Activated CD8-positive, alpha-beta memory T cell treated with anti-CD3 and anti-CD28 coated beads, Interleukin-2, amount 50 U/mL, for 1 hour (primary cell): ENCODE measurements at regions not wholly inside any gene's neighbourhood (a gene's known extent, or its start where the extent isn't known, plus 50 kb on each side); places are given as distances from the start of the nearest gene placed in this dataset.

Experiments used
- DNase-seq: peaks from one replicate; pipeline ENCODE4 v3.0.0-alpha.2; 2020; ENCODE audit errors: extremely low read depth

- no peak for DNase-seq
Observed at GRCh38 chr10:8596929-8597472, 542.5 kb downstream of the GATA3 start.

- no peak for DNase-seq
Observed at GRCh38 chr10:8600192-8600591, 545.7 kb downstream of the GATA3 start.

- no peak for DNase-seq
Observed at GRCh38 chr10:8602821-8603220, 548.3 kb downstream of the GATA3 start.

- no peak for DNase-seq
Observed at GRCh38 chr10:8614054-8614565, 559.6 kb downstream of the GATA3 start.

GRCh38 chr10:8615118-8615517 is 560.6 kb downstream of the GATA3 start:
- DNase-seq, result no peak

- no peak for DNase-seq
Observed at GRCh38 chr10:8616166-8616565, 561.7 kb downstream of the GATA3 start.

GRCh38 chr10:8617792-8618191 is 563.3 kb downstream of the GATA3 start:
- no peak for DNase-seq

- no peak for DNase-seq
Observed at GRCh38 chr10:8618834-8619233, 564.3 kb downstream of the GATA3 start.

- DNase-seq, result no peak
Observed at GRCh38 chr10:8628351-8628750, 573.9 kb downstream of the GATA3 start.

GRCh38 chr10:8633909-8634308 is 579.4 kb downstream of the GATA3 start:
- no peak for DNase-seq

GRCh38 chr10:8636371-8636770 is 581.9 kb downstream of the GATA3 start:
- DNase-seq, result no peak

GRCh38 chr10:8637640-8638039 is 583.2 kb downstream of the GATA3 start:
- no peak for DNase-seq

- DNase-seq, result no peak
Observed at GRCh38 chr10:8638088-8638672, 583.7 kb downstream of the GATA3 start.

GRCh38 chr10:8639486-8640185 is 585.1 kb downstream of the GATA3 start:
- DNase-seq, result no peak

GRCh38 chr10:8640301-8640700 is 585.8 kb downstream of the GATA3 start:
- no peak for DNase-seq

- no peak for DNase-seq
Observed at GRCh38 chr10:8640878-8641277, 586.4 kb downstream of the GATA3 start.

- no peak for DNase-seq
Observed at GRCh38 chr10:8656261-8656660, 601.8 kb downstream of the GATA3 start.

- no peak for DNase-seq
Observed at GRCh38 chr10:8659982-8660381, 605.5 kb downstream of the GATA3 start.

GRCh38 chr10:8661886-8662285 is 607.4 kb downstream of the GATA3 start:
- no peak for DNase-seq

GRCh38 chr10:8663131-8663530 is 608.6 kb downstream of the GATA3 start:
- DNase-seq, result no peak

GRCh38 chr10:8665322-8665721 is 610.8 kb downstream of the GATA3 start:
- no peak for DNase-seq

GRCh38 chr10:8670461-8670860 is 616.0 kb downstream of the GATA3 start:
- no peak for DNase-seq

- no peak for DNase-seq
Observed at GRCh38 chr10:8674230-8674629, 619.7 kb downstream of the GATA3 start.
